Endothelial cell of umbilical vein (primary cell): ENCODE measurements at regions not wholly inside any gene's neighbourhood (a gene's known extent, or its start where the extent isn't known, plus 50 kb on each side); places are given as distances from the start of the nearest gene placed in this dataset.

Experiments
- EZH2 ChIP-seq: IDR thresholded peaks from 2 replicates; pipeline ENCODE4 v1.6.1; 2012; ENCODE audit warnings: borderline replicate concordance, low read depth, mild to moderate bottlenecking, moderate library complexity, low read length, inconsistent platforms; ENCODE audit not compliant: severe bottlenecking
- GATA2 ChIP-seq: IDR thresholded peaks from 2 replicates; pipeline ENCODE4 v1.7.0; 2011; ENCODE audit warnings: low read depth, mild to moderate bottlenecking, moderate library complexity, mixed read lengths, low read length; ENCODE audit not compliant: insufficient read length, insufficient read depth
- POLR2A ChIP-seq: IDR thresholded peaks from 2 replicates; pipeline ENCODE4 v1.6.1; 2012; ENCODE audit warnings: low read depth, mild to moderate bottlenecking, control low read depth, low read length
- POLR2AphosphoS5 ChIP-seq: IDR thresholded peaks from 2 replicates; pipeline ENCODE4 v1.6.1; 2012; ENCODE audit warnings: low read depth, mild to moderate bottlenecking, control low read depth, low read length, moderate library complexity; ENCODE audit not compliant: insufficient read depth
- TF ChIP-seq, protein P1 (sequence below), 2 donors: IDR thresholded peaks; 1 replicate in 1 of 2; 2 replicates in 1 of 2; pipeline ENCODE4 v1.5.1; 2011; ENCODE audit warnings: low read length in 2 of 2, mild to moderate bottlenecking in 2 of 2, moderate library complexity in 2 of 2, control low read depth in 1 of 2, inconsistent platforms in 1 of 2, low read depth in 1 of 2; ENCODE audit not compliant: insufficient read depth in 1 of 2; ENCODE audit errors: extremely low read depth in 1 of 2

DNA sequence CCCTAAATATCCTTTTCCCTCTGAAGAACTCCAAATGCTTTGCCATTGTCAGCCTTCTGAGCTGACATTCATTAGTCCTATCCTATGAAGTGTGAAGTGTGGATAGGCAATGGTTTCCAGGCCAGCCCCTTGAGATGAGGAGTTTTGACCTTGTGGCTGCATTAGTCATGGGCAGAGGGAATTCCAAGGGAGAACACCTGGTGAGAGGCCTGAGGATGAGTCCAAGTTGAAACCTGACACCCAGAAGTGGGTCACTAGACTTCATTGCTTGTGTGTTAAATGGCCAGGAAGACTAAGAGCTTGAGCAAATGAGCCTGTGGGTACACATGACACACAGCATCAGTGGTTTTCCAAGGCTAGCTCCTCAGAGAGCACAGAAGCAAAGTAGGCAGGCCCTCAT is 260.8 kb downstream of the SKAP2 start:
- no peak for TF ChIP-seq GATA2
- TF ChIP-seq, protein P1, sequence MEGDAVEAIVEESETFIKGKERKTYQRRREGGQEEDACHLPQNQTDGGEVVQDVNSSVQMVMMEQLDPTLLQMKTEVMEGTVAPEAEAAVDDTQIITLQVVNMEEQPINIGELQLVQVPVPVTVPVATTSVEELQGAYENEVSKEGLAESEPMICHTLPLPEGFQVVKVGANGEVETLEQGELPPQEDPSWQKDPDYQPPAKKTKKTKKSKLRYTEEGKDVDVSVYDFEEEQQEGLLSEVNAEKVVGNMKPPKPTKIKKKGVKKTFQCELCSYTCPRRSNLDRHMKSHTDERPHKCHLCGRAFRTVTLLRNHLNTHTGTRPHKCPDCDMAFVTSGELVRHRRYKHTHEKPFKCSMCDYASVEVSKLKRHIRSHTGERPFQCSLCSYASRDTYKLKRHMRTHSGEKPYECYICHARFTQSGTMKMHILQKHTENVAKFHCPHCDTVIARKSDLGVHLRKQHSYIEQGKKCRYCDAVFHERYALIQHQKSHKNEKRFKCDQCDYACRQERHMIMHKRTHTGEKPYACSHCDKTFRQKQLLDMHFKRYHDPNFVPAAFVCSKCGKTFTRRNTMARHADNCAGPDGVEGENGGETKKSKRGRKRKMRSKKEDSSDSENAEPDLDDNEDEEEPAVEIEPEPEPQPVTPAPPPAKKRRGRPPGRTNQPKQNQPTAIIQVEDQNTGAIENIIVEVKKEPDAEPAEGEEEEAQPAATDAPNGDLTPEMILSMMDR (IDR thresholded peaks at IDR 0.05; ENCODE audit: extremely low read depth in 1 of 2, insufficient read depth in 1 of 2, low read depth in 1 of 2, low read length in 2 of 2), result no peak
- no peak for TF ChIP-seq POLR2AphosphoS5
- no peak for TF ChIP-seq POLR2A
- no peak for TF ChIP-seq EZH2
